Caco-2 (cell line): ENCODE measurements at regions not wholly inside any gene's neighbourhood (a gene's known extent, or its start where the extent isn't known, plus 50 kb on each side); places are given as distances from the start of the nearest gene placed in this dataset.

Experiments
- BruUV-seq: library from RNA; stranded (reverse); fragments of 400-500 nt; replicated peaks from 2 replicates; lab custom pipeline; 2021; lab: Mats Ljungman, UMichigan
- CTCF ChIA-PET: fragments of 300-600 bp; sonication (Branson Sonifier 250); formaldehyde crosslinking; loops from one replicate; lab custom pipeline; 2022; ENCODE audit warnings: antibody characterized with exemption; lab: Charles Lee
- POLR2A ChIA-PET: fragments of 300-600 bp; sonication (Branson Sonifier 250); formaldehyde crosslinking; loops from one replicate; lab custom pipeline; 2022; ENCODE audit warnings: antibody characterized with exemption; lab: Charles Lee
- DNase-seq, 2 experiments: peaks; one replicate each; pipeline versions ENCODE4 v3.0.0 to v3.0.0-alpha.2; 2020 to 2022
- H3K27me3 ChIP-seq: replicated peaks from 2 replicates; pipeline ENCODE4 v1.6.0; 2011; ENCODE audit warnings: low read length; ENCODE audit not compliant: control insufficient read depth, insufficient read depth
- H3K36me3 ChIP-seq: 2 replicates; pipeline ENCODE4 v1.5.1; 2011; ENCODE audit warnings: low read length; ENCODE audit not compliant: control insufficient read depth, insufficient read depth
- H3K4me1 ChIP-seq: fragments of 250-450 bp; sonication (Bioruptor Pico); 2 replicates; pipeline ENCODE4 v1.5.1; 2020; ENCODE audit warnings: mild to moderate bottlenecking
- H3K4me3 ChIP-seq: 2 replicates; pipeline ENCODE4 v1.5.1; 2011; ENCODE audit warnings: low read depth, mild to moderate bottlenecking, control low read depth, low read length
- H3K9me3 ChIP-seq: fragments of 250-450 bp; sonication (Bioruptor Pico); 2 replicates; pipeline ENCODE4 v1.5.1; 2020; ENCODE audit warnings: mild to moderate bottlenecking, moderate library complexity
- H3K27ac Mint-ChIP-seq: one replicate; pipeline ENCODE4 v1.8.0; 2022; ENCODE audit warnings: mixed read lengths; ENCODE audit not compliant: unreplicated experiment
- H3K27me3 Mint-ChIP-seq: one replicate; pipeline ENCODE4 v1.8.0; 2022; ENCODE audit warnings: mixed read lengths; ENCODE audit not compliant: insufficient read depth, unreplicated experiment
- H3K36me3 Mint-ChIP-seq: one replicate; pipeline ENCODE4 v1.8.0; 2022; ENCODE audit warnings: mild to moderate bottlenecking, mixed read lengths; ENCODE audit not compliant: insufficient read depth, unreplicated experiment
- H3K4me1 Mint-ChIP-seq: one replicate; pipeline ENCODE4 v1.8.0; 2022; ENCODE audit warnings: low read depth, mixed read lengths; ENCODE audit not compliant: unreplicated experiment
- H3K4me3 Mint-ChIP-seq: one replicate; pipeline ENCODE4 v1.8.0; 2022; ENCODE audit warnings: mild to moderate bottlenecking, moderate library complexity, mixed read lengths; ENCODE audit not compliant: unreplicated experiment
- H3K9me3 Mint-ChIP-seq: one replicate; pipeline ENCODE4 v1.8.0; 2022; ENCODE audit warnings: mixed read lengths; ENCODE audit not compliant: unreplicated experiment
- intact Hi-C: fragments of 100-400 bp; cut with micrococcal nuclease; formaldehyde crosslinking; loops from one replicate; pipeline ENCODE4 v1.10.0; 2022; ENCODE audit not compliant: unreplicated experiment
- TF ChIP-seq, protein P1 (sequence below), 2 experiments: fragments of 200-600 bp in 1 of 2; IDR thresholded peaks; 1 replicate in 1 of 2; 2 replicates in 1 of 2; pipeline versions ENCODE4 v1.5.1 to v1.8.0; 2011 to 2022; ENCODE audit warnings: antibody characterized with exemption in 1 of 2, control low read depth in 1 of 2, inconsistent platforms in 1 of 2, low read depth in 1 of 2, low read length in 1 of 2, mild to moderate bottlenecking in 1 of 2, moderate library complexity in 1 of 2; ENCODE audit not compliant: insufficient read depth in 1 of 2, severe bottlenecking in 1 of 2, unreplicated experiment in 1 of 2

DNA sequence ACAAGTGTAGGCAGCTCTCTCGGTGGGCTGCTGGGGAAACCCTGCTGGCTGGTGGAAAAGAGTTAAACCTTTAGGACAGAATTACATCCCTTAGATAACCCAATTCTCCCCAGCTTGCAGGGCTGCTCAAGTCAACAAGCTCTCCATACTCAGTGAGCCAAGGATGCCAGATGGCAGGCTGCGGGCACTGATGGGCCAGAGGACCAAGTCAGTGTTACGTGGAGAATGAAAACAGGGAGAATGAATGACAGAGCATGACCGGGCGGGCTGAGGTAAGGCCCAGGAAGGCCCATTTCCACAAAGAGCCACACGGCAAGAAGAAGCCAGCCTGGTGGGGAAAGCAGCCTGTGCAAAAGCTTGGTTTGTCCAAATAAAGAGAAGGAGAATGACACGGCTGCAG, 58.7 kb upstream of the CD93 start:
- Mint-ChIP-seq H3K27ac (no peak overlapping the region), H3K4me3 (no peak overlapping the region), H3K9me3 (no peaks in the 10 kb centered on the region), H3K36me3 (no peaks in the 10 kb centered on the region), H3K27me3 (no peaks in the 10 kb centered on the region), H3K4me1 (no peaks in the 10 kb centered on the region)
- TF ChIP-seq, protein P1, sequence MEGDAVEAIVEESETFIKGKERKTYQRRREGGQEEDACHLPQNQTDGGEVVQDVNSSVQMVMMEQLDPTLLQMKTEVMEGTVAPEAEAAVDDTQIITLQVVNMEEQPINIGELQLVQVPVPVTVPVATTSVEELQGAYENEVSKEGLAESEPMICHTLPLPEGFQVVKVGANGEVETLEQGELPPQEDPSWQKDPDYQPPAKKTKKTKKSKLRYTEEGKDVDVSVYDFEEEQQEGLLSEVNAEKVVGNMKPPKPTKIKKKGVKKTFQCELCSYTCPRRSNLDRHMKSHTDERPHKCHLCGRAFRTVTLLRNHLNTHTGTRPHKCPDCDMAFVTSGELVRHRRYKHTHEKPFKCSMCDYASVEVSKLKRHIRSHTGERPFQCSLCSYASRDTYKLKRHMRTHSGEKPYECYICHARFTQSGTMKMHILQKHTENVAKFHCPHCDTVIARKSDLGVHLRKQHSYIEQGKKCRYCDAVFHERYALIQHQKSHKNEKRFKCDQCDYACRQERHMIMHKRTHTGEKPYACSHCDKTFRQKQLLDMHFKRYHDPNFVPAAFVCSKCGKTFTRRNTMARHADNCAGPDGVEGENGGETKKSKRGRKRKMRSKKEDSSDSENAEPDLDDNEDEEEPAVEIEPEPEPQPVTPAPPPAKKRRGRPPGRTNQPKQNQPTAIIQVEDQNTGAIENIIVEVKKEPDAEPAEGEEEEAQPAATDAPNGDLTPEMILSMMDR (IDR thresholded peaks at IDR 0.05; ENCODE audit: insufficient read depth in 1 of 2, low read depth in 1 of 2, low read length in 1 of 2, severe bottlenecking in 1 of 2, unreplicated experiment in 1 of 2), result no peak
- no TSS peak for BruUV-seq
- Histone ChIP-seq H3K27me3 (no peaks in the 10 kb centered on the region), H3K4me3 (no peak overlapping the region), H3K9me3 (no peaks in the 10 kb centered on the region; the same call in 1 of the 2 replicates), H3K4me1 (peaks cover 10% of the 10 kb centered on the region; the same call in 1 of the 2 replicates), H3K36me3 (no peaks in the 10 kb centered on the region)
- ChIA-PET CTCF (interaction anchor here (1.0 kb wide), 1 partner anchor 205 kb away, joined by 4 read pairs; no protein-coding TSS in a partner anchor), POLR2A (no interaction called here)
- no peak for DNase-seq
- intact Hi-C loops, result no loop called here

DNA sequence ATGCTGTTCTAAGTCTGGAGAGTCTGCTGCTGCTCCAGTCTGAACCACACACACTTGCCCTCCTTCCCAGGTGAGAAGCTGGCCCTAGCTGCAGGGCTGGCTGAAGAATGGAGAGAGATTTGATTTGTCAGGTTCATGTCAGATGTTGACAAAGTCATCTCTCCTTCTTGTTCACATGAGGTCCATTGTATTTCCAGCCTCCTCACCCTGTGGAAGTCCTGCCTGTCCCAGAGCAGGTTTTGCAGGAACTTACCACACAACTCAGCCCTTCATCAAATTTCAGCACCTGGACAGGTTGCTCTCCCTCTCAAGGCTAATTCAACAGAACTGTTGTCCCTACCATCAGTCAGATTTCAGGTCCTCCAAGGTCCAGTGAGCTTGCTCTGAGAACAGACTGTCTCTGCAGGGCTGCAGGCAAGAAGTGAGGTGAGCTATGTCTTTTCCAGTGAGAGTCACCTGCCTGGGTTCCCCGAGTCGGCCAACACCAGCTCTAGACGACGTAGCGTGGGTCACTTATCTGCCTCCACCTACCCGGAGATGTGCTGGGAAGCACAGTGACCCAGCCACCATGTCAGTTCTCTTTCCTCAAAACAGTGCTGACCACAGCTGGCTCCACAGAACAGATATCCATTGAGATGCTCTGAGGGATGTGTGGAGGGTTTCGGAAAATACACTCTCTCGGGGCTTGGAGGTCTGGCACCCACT, 58.0 kb upstream of the CD93 start:
- ChIA-PET CTCF (interaction anchor here (1.0 kb wide), 1 partner anchor 206 kb away, joined by 4 read pairs; no protein-coding TSS in a partner anchor), POLR2A (no interaction called here)
- Mint-ChIP-seq H3K9me3 (no peaks in the 10 kb centered on the region), H3K36me3 (no peaks in the 10 kb centered on the region), H3K4me3 (no peak overlapping the region), H3K27me3 (no peaks in the 10 kb centered on the region), H3K4me1 (no peaks in the 10 kb centered on the region), H3K27ac (no peak overlapping the region)
- Histone ChIP-seq H3K9me3 (no peaks in the 10 kb centered on the region; the same call in 1 of the 2 replicates), H3K4me1 (peaks cover 10% of the 10 kb centered on the region; the same call in 1 of the 2 replicates), H3K27me3 (no peaks in the 10 kb centered on the region), H3K4me3 (no peak overlapping the region), H3K36me3 (no peaks in the 10 kb centered on the region)
- BruUV-seq, result no TSS peak
- DNase-seq, result peak in 1 of 2 experiments; percentile 21
- TF ChIP-seq, protein P1 (IDR thresholded peaks at IDR 0.05; ENCODE audit: insufficient read depth in 1 of 2, low read depth in 1 of 2, low read length in 1 of 2, severe bottlenecking in 1 of 2, unreplicated experiment in 1 of 2), result no peak
- intact Hi-C loops, result no loop called here

DNA sequence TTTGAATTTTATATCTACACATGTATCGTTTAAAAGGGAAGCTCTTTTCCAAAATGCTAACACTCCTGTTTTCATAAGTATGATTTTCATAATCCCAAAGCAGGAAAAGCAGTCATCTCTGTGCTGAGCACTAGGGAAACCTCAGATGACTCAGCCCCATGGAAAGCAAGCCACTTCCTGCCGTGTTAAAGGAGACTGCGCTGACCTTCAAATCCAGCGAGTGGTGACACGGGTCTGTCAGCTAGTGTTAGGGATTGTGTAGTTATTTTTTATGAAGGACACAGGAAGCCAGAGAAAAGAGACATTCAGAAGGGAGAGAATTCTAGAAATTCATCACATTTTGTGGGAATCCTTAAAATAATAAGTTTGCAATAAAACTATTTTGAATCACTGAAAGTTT, 57.0 kb upstream of the CD93 start:
- H3K36me3 ChIP-seq, result no peaks in the 10 kb centered on the region
- no peaks in the 10 kb centered on the region for H3K4me1 Mint-ChIP-seq
- DNase-seq, result peak in 1 of 2 experiments; percentile 23
- no peak overlapping the region for H3K27ac Mint-ChIP-seq
- no peaks in the 10 kb centered on the region for H3K27me3 ChIP-seq
- ChIA-PET POLR2A (no interaction called here), CTCF (no interaction called here)
- H3K4me3 Mint-ChIP-seq, result no peak overlapping the region
- no peaks in the 10 kb centered on the region; the same call in 1 of the 2 replicates for H3K9me3 ChIP-seq
- H3K27me3 Mint-ChIP-seq, result no peaks in the 10 kb centered on the region
- peaks cover 3% of the 10 kb centered on the region; the same call in 1 of the 2 replicates for H3K4me1 ChIP-seq
- no peaks in the 10 kb centered on the region for H3K36me3 Mint-ChIP-seq
- no TSS peak for BruUV-seq
- TF ChIP-seq, protein P1 (IDR thresholded peaks at IDR 0.05; ENCODE audit: insufficient read depth in 1 of 2, low read depth in 1 of 2, low read length in 1 of 2, severe bottlenecking in 1 of 2, unreplicated experiment in 1 of 2), result no peak
- no peak overlapping the region for H3K4me3 ChIP-seq
- H3K9me3 Mint-ChIP-seq, result no peaks in the 10 kb centered on the region
- intact Hi-C loops, result no loop called here
